ENCODE measurements at regions not wholly inside any gene's neighbourhood (a gene's known extent, or its start where the extent isn't known, plus 50 kb on each side); places are given as distances from the start of the nearest gene placed in this dataset.
"Not testable (repeated sequence)": the region's sequence is repeated elsewhere in the genome, so short reads cannot be mapped to it uniquely, and the experiment has no call there.

DNA sequence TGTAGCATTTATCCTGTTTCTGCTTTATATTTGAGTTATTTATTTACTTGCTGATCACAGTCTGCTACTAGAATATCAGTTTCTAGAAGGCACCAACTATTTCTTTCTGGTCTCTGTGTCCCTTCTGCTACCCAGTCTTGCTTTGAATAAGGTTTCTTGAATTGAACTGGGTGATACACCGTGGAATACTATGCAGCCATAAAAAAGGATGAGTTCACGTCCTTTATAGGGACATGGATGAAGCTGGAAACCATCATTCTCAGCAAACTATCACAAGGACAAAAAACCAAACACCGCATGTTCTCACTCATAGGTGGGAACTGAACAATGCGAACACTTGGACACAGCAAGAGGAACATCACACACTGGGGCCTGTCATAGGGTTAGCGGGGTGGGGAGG is 109.6 kb upstream of the PLXNA2 start:
- H3K9me3 Mint-ChIP-seq; H3K27ac Mint-ChIP-seq; intact Hi-C loops (cut with micrococcal nuclease); DNase-seq; H3K27me3 Mint-ChIP-seq (ENCODE audit: low read depth); H3K36me3 Mint-ChIP-seq (ENCODE audit: low read depth); H3K4me1 Mint-ChIP-seq (ENCODE audit: low read depth); H3K4me3 Mint-ChIP-seq: not testable (repeated sequence)
- CTCF ChIA-PET: interaction anchor here (0.7 kb wide), 1 partner anchor 228 kb away, joined by 3 read pairs; no protein-coding TSS in a partner anchor

DNA sequence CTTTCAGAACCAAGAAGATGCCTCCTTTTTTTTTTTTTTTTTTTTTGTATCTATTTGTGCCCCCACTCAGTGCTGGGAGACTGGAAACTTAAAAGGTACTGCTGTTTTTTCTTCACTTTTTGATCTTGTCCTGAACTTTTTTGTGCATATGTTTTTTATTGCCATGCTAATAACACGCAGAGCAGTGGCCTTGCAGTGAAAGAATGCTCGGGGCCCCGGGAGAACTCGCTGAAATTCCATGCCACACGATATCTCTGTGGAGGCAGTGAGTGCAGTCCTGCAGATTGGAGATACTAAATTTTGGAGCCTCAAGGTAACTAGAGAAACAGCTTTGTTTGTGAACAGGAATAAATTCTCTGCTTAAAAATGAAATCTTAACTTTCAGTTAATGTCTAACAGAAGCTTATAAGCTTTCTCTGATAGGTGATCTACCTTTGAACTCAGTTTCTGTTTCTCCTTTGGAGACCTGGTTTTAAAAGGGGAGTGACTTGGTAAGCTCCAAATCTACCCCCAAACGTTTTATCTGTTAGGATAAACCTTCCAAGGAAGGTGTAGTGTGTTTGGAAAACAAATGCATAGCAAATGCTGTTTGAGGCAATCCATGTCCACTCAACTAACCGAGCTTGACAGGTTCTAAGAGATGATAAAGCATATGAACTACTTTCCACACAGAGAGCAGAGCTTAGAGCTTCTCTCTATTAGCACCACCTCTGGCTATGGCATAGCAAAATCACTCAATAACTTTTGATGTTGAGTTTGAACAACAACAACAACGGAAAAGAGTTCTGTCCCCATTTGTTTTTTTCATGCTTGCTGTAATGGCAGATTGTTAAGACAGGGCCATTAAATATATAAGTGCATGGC is 113.7 kb upstream of the PLXNA2 start:
- Mint-ChIP-seq H3K27me3 (ENCODE audit: low read depth) (peaks cover 6% of the 10 kb centered on the region), H3K4me1 (ENCODE audit: low read depth) (no peaks in the 10 kb centered on the region), H3K4me3 (no peak overlapping the region), H3K9me3 (no peaks in the 10 kb centered on the region), H3K27ac (no peak overlapping the region), H3K36me3 (ENCODE audit: low read depth) (no peaks in the 10 kb centered on the region)
- DNase-seq: no peak
- CTCF ChIA-PET: no interaction called here
- intact Hi-C loops (cut with micrococcal nuclease): no loop called here

DNA sequence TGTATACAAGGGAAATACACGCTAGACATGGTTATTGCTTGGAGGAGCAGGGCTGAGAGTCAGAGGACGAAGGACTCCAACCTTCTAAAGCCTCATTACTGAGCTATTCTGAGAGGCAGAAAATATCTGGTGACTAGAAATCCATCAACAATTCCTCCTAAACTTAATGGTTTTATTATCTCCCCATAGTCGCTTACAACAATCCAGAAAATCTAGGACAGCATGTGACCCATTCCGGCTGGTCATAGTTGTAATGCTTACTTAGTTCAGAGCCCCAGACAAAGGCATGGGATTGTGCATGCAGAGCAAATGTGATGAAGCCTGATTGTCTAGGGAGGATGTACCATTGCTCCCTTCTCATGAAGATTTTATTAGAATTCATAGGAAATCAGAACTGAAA is 114.5 kb upstream of the PLXNA2 start:
- no peaks in the 10 kb centered on the region for H3K36me3 Mint-ChIP-seq (ENCODE audit: low read depth)
- peaks cover 8% of the 10 kb centered on the region for H3K27me3 Mint-ChIP-seq (ENCODE audit: low read depth)
- intact Hi-C loops (cut with micrococcal nuclease): no loop called here
- no peak overlapping the region for H3K27ac Mint-ChIP-seq
- CTCF ChIA-PET: no interaction called here
- H3K4me3 Mint-ChIP-seq: no peak overlapping the region
- H3K4me1 Mint-ChIP-seq (ENCODE audit: low read depth): no peaks in the 10 kb centered on the region
- no peak for DNase-seq
- no peaks in the 10 kb centered on the region for H3K9me3 Mint-ChIP-seq

DNA sequence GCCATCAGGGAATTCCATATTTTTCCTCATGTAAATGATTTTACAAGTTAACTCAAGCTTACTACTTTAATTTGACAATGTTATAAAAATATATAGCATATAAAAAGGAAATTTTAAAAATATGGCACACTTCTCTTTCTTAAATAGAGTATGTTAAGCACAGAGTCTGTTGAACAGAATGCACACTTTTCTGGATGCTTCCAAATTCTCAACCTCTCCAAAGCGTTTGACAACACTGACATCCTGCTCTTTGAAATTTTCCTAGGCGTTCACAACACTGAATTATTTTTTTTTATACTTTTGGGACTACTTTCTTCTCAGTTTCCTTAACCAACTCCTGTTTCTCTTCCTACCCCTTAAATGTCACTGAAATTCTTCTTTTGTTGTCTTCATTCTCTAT is 117.8 kb upstream of the PLXNA2 start:
- H3K9me3 Mint-ChIP-seq: no peaks in the 10 kb centered on the region
- H3K27me3 Mint-ChIP-seq (ENCODE audit: low read depth): peaks cover 11% of the 10 kb centered on the region
- no peaks in the 10 kb centered on the region for H3K4me1 Mint-ChIP-seq (ENCODE audit: low read depth)
- DNase-seq: no peak
- H3K36me3 Mint-ChIP-seq (ENCODE audit: low read depth): no peaks in the 10 kb centered on the region
- CTCF ChIA-PET: no interaction called here
- no peak overlapping the region for H3K27ac Mint-ChIP-seq
- intact Hi-C loops (cut with micrococcal nuclease): no loop called here
- no peak overlapping the region for H3K4me3 Mint-ChIP-seq

DNA sequence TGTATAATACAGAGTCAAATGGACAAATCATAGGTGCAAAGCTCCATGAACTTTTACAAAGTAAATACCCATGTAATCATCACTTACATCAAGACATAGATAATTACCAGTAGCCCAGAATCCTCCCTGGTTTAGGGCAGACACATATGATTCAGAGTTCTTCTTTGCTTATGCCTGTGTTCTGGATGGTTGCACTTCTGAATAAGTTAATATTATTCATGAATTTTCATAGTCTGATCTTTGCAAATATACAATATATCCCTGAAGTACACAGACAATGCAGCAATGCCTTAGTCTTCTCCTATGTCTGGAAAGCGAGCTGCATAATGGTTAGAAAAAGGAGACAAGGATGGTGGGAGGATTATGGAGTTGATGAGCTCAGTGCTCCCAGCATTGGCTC is 122.4 kb upstream of the PLXNA2 start:
- Mint-ChIP-seq H3K9me3 (no peaks in the 10 kb centered on the region), H3K4me3 (no peak overlapping the region), H3K4me1 (ENCODE audit: low read depth) (no peaks in the 10 kb centered on the region), H3K27ac (no peak overlapping the region), H3K36me3 (ENCODE audit: low read depth) (no peaks in the 10 kb centered on the region), H3K27me3 (ENCODE audit: low read depth) (peaks cover 10% of the 10 kb centered on the region)
- DNase-seq: no peak
- CTCF ChIA-PET: no interaction called here
- intact Hi-C loops (cut with micrococcal nuclease): no loop called here

DNA sequence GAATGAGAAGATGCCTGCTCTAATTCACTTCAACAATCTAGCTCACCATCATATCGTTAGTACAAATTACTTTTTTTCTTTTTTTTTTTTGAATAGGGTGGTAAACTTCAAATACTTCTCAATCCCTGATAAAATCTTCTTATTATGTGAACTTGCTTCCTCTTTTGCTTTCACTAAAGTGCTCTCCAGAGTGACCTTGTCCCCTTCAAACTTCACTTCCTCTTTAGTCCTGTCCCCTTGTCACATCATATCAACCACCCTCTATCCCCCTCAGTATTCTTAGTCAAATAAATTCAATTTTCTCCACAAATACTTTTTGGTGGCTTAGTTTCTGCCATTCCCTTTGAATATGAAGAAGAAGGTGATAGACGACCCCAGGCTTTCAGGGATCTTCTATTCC is 124.9 kb upstream of the PLXNA2 start:
- CTCF ChIA-PET: no interaction called here
- intact Hi-C loops (cut with micrococcal nuclease): no loop called here
- no peak for DNase-seq
- H3K9me3 Mint-ChIP-seq: no peaks in the 10 kb centered on the region
- H3K27me3 Mint-ChIP-seq (ENCODE audit: low read depth): peaks cover 6% of the 10 kb centered on the region
- H3K4me3 Mint-ChIP-seq: no peak overlapping the region
- no peaks in the 10 kb centered on the region for H3K36me3 Mint-ChIP-seq (ENCODE audit: low read depth)
- H3K4me1 Mint-ChIP-seq (ENCODE audit: low read depth): no peaks in the 10 kb centered on the region
- H3K27ac Mint-ChIP-seq: no peak overlapping the region

DNA sequence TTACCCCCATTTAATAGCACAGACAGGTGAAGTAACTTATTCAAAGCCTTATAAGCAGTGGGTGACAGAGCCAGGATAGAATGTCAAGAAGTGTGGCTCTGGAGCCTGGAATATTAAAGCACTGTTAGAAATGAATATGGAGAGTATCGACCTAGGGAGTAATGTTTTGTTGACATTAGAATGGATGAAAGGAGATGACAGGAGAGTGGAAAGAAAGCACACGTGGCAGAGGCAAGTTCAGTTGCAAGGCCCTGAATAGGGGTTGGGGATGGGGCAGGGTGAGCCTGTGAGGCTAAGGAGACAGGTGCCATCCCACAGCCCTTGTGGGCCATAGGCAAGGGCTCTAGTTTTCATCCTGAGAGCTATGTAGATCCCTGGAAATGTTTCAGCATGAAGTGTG is 125.5 kb upstream of the PLXNA2 start:
- Mint-ChIP-seq H3K27ac (no peak overlapping the region), H3K4me1 (ENCODE audit: low read depth) (no peaks in the 10 kb centered on the region), H3K36me3 (ENCODE audit: low read depth) (no peaks in the 10 kb centered on the region), H3K4me3 (no peak overlapping the region), H3K9me3 (no peaks in the 10 kb centered on the region), H3K27me3 (ENCODE audit: low read depth) (peaks cover 7% of the 10 kb centered on the region)
- DNase-seq: no peak
- CTCF ChIA-PET: no interaction called here
- intact Hi-C loops (cut with micrococcal nuclease): no loop called here

DNA sequence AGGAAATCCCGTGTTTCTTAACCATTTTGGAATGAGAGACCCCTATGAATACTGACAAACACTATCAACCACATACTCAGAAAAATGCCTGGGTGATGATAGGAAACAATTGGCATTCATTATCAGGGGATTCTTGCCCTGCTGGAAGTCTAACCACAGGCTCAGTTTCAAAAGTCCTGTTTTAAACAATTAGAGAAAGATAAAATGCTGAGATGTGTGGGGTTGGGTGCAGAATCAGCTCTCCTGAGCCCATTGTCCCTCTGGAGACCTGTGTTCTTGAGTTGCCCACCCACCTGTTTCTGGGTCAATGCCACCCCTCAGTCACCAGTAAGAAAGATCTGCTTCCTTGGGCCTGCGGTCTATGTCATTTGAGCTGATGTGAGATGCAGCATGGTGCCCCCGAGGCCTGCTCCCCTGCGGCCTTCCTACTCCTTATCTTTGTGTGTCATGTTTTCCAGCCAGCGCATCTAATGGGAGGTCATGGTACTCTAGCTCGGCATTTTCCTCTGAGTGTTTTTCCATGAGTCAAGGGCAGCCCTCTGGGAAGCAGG is 130.3 kb upstream of the PLXNA2 start:
- Mint-ChIP-seq H3K4me3 (no peak overlapping the region), H3K27ac (no peak overlapping the region), H3K27me3 (ENCODE audit: low read depth) (peaks cover 9% of the 10 kb centered on the region), H3K36me3 (ENCODE audit: low read depth) (no peaks in the 10 kb centered on the region), H3K4me1 (ENCODE audit: low read depth) (no peaks in the 10 kb centered on the region), H3K9me3 (no peaks in the 10 kb centered on the region)
- intact Hi-C loops (cut with micrococcal nuclease): no loop called here
- CTCF ChIA-PET: no interaction called here
- DNase-seq: no peak

DNA sequence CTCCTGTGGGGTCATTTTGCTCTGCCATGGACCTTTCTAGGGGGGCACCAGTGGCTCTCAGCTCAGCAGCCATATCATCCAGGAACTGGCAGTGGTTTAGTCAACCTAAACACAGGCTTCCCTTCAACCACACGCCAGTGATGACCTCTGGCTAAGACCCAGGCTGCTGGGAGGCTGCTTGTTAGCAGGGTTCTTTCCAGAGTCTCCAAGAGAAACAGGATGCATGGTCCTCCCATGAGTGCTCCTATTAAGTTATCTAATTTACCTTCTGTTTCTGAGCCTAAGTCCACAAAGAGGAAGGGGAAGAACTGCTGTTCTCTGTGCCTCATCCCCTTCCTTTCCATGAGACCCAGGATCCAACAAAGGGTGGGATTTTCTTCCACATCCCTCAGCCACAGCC is 137.3 kb upstream of the PLXNA2 start:
- Mint-ChIP-seq H3K9me3 (no peaks in the 10 kb centered on the region), H3K27ac (no peak overlapping the region), H3K4me3 (no peak overlapping the region), H3K27me3 (ENCODE audit: low read depth) (peaks cover 5% of the 10 kb centered on the region), H3K36me3 (ENCODE audit: low read depth) (no peaks in the 10 kb centered on the region), H3K4me1 (ENCODE audit: low read depth) (no peaks in the 10 kb centered on the region)
- CTCF ChIA-PET: no interaction called here
- intact Hi-C loops (cut with micrococcal nuclease): no loop called here
- DNase-seq: no peak

DNA sequence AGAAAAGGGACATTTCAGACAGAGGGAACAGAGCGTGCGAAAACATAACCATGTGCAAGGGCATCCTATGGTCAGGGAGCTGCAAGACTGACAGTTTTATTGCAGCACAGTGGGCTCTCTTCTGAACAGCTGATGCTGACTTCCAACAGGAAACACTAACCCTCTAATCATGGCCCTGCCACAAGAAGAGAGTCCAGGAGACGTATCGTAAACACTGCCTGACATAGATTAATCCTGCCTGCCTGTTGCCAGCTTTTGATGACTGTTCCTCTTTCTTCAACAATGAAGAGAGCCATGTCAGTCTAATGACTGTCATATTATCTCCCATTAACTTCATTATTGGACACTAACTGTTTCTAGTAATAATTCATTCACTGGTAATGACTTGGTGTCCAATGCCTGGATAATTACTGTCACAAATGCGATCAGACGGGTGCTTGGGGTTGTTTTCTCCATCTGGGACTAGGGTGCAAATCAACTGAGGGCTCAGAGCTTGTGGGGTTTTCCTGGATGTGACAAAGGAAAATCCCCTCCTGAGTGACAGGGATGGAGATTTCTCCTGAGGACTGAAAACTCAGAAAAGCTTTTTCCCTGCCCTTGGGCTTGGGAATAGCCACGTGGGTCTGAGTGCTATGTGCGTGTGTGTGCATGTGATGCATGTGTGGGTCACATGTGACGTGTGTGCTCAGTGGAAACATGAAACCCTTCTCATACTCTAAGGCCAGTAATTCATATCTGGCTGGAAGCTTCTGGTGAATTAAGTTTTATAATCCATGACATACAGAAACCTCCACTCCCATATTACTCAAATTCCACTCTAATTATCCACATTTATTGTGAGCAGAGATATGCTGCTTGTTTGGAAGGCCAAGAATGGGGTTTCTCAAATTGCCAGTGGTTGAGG is 144.0 kb upstream of the PLXNA2 start:
- Mint-ChIP-seq H3K27ac (no peak overlapping the region), H3K36me3 (ENCODE audit: low read depth) (no peaks in the 10 kb centered on the region), H3K4me3 (no peak overlapping the region), H3K27me3 (ENCODE audit: low read depth) (peaks cover 10% of the 10 kb centered on the region), H3K4me1 (ENCODE audit: low read depth) (no peaks in the 10 kb centered on the region), H3K9me3 (no peaks in the 10 kb centered on the region)
- CTCF ChIA-PET: no interaction called here
- intact Hi-C loops (cut with micrococcal nuclease): no loop called here
- DNase-seq: no peak

DNA sequence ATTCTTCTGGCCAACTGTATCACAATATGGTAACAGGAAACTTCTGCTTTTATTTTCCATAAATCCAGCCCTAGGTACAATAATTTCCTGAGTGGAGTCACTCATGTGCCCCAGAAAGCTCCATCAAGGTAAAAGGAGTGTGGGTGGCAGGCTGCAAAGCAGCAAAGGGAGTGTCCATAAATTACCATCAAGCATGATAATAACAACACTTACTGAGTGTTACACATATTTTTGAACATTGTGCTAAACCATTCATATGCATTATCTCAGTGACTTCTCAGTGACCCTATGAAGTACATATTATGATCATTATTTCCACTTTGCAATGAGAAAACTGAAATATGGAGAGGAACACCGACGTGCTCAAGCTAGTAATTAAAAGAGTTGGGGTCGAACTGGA is 149.2 kb upstream of the PLXNA2 start:
- CTCF ChIA-PET: no interaction called here
- intact Hi-C loops (cut with micrococcal nuclease): no loop called here
- H3K4me3 Mint-ChIP-seq: no peak overlapping the region
- DNase-seq: no peak
- H3K9me3 Mint-ChIP-seq: no peaks in the 10 kb centered on the region
- no peak overlapping the region for H3K27ac Mint-ChIP-seq
- H3K27me3 Mint-ChIP-seq (ENCODE audit: low read depth): peaks cover 10% of the 10 kb centered on the region
- no peaks in the 10 kb centered on the region for H3K4me1 Mint-ChIP-seq (ENCODE audit: low read depth)
- H3K36me3 Mint-ChIP-seq (ENCODE audit: low read depth): no peaks in the 10 kb centered on the region

DNA sequence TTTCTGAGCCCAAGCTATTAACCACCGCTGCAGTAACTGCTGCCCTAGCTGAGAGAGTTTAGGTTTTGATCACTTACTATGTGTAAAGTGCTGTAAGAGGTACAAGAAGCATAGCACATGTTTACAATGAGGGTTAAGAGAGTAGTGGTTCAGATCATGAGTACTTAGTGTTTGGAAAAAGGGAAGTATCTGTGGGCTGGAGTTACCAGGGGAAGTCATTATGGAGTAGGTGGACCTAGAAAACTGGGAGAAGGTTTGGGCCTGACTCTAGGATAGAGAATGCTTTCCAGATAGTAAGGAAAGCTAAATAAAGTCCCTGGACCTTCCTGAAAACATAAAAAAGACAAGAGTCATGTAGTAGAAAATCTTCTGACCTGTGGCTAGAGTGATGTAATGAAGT is 149.6 kb upstream of the PLXNA2 start:
- DNase-seq: no peak
- Mint-ChIP-seq H3K36me3 (ENCODE audit: low read depth) (no peaks in the 10 kb centered on the region), H3K27me3 (ENCODE audit: low read depth) (peaks cover 10% of the 10 kb centered on the region), H3K4me3 (no peak overlapping the region), H3K9me3 (no peaks in the 10 kb centered on the region), H3K4me1 (ENCODE audit: low read depth) (no peaks in the 10 kb centered on the region), H3K27ac (no peak overlapping the region)
- intact Hi-C loops (cut with micrococcal nuclease): no loop called here
- CTCF ChIA-PET: no interaction called here

DNA sequence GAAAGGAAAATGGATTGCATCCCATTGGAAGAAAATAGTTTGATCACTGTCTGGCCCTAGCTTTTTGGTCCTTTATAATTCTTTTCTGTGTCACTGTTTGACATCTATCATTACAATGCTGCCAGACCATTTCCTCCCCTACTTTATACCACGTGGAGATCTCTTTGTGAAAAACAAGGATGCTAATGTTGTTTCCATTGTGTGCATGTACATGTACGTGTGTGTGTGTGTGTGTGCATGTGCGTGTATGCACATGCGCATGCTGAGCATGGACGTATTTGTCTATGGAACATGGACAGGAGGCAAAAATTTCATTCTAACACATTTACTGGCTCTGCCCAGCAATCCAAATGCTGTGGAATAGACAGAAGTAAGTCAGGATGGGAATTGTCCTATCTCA is 153.1 kb upstream of the PLXNA2 start:
- Mint-ChIP-seq H3K36me3 (ENCODE audit: low read depth) (no peaks in the 10 kb centered on the region), H3K27me3 (ENCODE audit: low read depth) (peaks cover 5% of the 10 kb centered on the region), H3K4me3 (no peak overlapping the region), H3K4me1 (ENCODE audit: low read depth) (no peaks in the 10 kb centered on the region), H3K9me3 (no peaks in the 10 kb centered on the region), H3K27ac (no peak overlapping the region)
- CTCF ChIA-PET: no interaction called here
- intact Hi-C loops (cut with micrococcal nuclease): no loop called here
- no peak for DNase-seq

Data from activated naive CD4-positive, alpha-beta T cell treated with anti-CD3 and anti-CD28 coated beads for 36 hours (primary cell).